ENCODE measurements at regions not wholly inside any gene's neighbourhood (a gene's known extent, or its start where the extent isn't known, plus 50 kb on each side); places are given as distances from the start of the nearest gene placed in this dataset.

DNA sequence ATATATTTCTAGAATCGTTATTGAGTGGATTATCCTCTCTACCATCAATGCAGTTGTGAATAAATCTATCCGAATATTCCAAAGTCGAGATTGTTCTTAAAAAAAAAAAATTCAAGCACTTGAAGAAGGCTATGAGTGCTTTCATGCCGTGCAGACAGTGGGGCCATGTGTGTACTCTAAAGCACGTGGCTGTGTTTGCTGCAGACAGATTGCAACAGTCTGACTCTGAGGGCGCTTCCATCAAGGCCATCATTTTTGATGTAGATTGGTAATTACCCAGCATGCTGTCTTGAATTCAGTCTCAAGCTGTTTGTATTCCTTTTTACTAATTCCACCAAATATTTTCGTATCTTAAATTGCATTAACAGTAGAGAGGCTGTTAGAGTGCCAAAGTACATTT, 325.9 kb upstream of the LINC00305 start:
- Histone ChIP-seq H3K4me1 (no peaks in the 10 kb centered on the region), H3K27me3 (no peaks in the 10 kb centered on the region), H3K27ac (no peak overlapping the region), H3K36me3 (no peaks in the 10 kb centered on the region), H3K9me3 (no peaks in the 10 kb centered on the region), H3K4me3 (no peak overlapping the region)
- intact Hi-C loops (cut with DNase I; ENCODE audit: low total_unique reads): no loop called here
- no peak for DNase-seq (ENCODE audit: low spot score in 2 of 2)
- TF ChIP-seq POLR2AphosphoS5 (IDR thresholded peaks at IDR 0.05) (no peak), POLR2A (IDR thresholded peaks at IDR 0.05) (no peak)

- Histone ChIP-seq H3K27me3 (no peaks in the 10 kb centered on the region), H3K4me3 (no peak overlapping the region), H3K4me1 (no peaks in the 10 kb centered on the region), H3K27ac (no peak overlapping the region), H3K9me3 (no peaks in the 10 kb centered on the region), H3K36me3 (no peaks in the 10 kb centered on the region)
- TF ChIP-seq POLR2A (IDR thresholded peaks at IDR 0.05) (no peak), POLR2AphosphoS5 (IDR thresholded peaks at IDR 0.05) (no peak), CTCF (IDR thresholded peaks at IDR 0.05) (no peak)
- intact Hi-C loops (cut with DNase I; ENCODE audit: low total_unique reads): no loop called here
- DNase-seq (ENCODE audit: low spot score in 2 of 2): no peak
Observed at GRCh38 chr18:64474255-64474654, 325.4 kb upstream of the LINC00305 start.

DNA sequence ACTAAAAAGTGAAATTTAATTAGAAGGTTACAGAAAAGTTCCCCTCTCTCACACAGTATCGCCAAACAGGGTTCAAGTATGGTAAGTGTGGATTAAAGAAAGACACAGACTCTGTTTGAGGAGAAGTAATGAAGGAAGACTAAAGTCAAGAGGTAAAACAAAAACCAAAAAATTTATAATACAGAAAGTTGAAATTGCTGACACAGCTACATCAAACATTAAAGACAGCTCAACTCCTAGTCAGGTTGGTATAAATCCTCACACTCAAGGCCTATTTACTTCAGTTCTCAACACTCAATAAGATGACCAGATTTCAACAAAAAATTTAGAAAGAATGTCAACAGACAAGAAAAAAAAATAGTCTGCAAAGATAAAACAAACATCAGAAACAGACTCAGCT, 300.5 kb upstream of the LINC00305 start:
- no peak for DNase-seq (ENCODE audit: low spot score in 2 of 2)
- no peak overlapping the region for H3K27ac ChIP-seq
- no peaks in the 10 kb centered on the region for H3K4me1 ChIP-seq
- TF ChIP-seq POLR2AphosphoS5 (IDR thresholded peaks at IDR 0.05) (no peak), POLR2A (IDR thresholded peaks at IDR 0.05) (no peak), CTCF (IDR thresholded peaks at IDR 0.05) (no peak)
- H3K27me3 ChIP-seq: no peaks in the 10 kb centered on the region
- H3K36me3 ChIP-seq: no peaks in the 10 kb centered on the region
- H3K4me3 ChIP-seq: no peak overlapping the region
- no peaks in the 10 kb centered on the region for H3K9me3 ChIP-seq
- intact Hi-C loops (cut with DNase I; ENCODE audit: low total_unique reads): no loop called here

GRCh38 chr18:64444819-64445218, 295.9 kb upstream of the LINC00305 start:
- TF ChIP-seq POLR2AphosphoS5 (IDR thresholded peaks at IDR 0.05) (no peak), CTCF (IDR thresholded peaks at IDR 0.05) (no peak), POLR2A (IDR thresholded peaks at IDR 0.05) (no peak)
- Histone ChIP-seq H3K4me3 (no peak overlapping the region), H3K4me1 (no peaks in the 10 kb centered on the region), H3K9me3 (no peaks in the 10 kb centered on the region), H3K27me3 (no peaks in the 10 kb centered on the region), H3K27ac (no peak overlapping the region), H3K36me3 (no peaks in the 10 kb centered on the region)
- no peak for DNase-seq (ENCODE audit: low spot score in 2 of 2)
- intact Hi-C loops (cut with DNase I; ENCODE audit: low total_unique reads): no loop called here

DNA sequence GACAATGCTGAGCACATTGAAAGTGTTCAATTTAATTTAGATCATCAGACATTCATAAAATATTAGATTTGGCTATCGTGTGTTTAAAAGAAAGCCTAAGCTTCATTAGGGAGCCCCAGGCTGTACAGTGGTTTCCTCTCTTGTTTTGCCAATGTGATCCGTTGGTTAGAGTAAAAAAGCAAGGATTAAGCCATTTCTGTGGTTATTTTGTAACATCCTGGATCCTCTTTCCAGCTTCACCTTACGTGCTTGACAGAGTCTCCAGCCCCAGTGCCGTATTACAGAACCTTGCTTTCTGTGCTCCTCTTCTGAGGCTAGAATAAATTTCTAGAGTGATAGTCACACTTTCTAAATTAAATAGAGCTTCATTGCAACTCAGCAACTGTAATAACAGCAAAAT, 289.3 kb upstream of the LINC00305 start:
- DNase-seq (ENCODE audit: low spot score in 2 of 2): no peak
- no peaks in the 10 kb centered on the region for H3K27me3 ChIP-seq
- no peak overlapping the region for H3K4me3 ChIP-seq
- H3K36me3 ChIP-seq: no peaks in the 10 kb centered on the region
- H3K4me1 ChIP-seq: no peaks in the 10 kb centered on the region
- H3K9me3 ChIP-seq: peaks cover 9 to 10% of the 10 kb centered on the region in 2 donors
- no peak for TF ChIP-seq CTCF (IDR thresholded peaks at IDR 0.05)
- TF ChIP-seq POLR2AphosphoS5 (IDR thresholded peaks at IDR 0.05): no peak
- no peak for TF ChIP-seq POLR2A (IDR thresholded peaks at IDR 0.05)
- intact Hi-C loops (cut with DNase I; ENCODE audit: low total_unique reads): no loop called here
- no peak overlapping the region for H3K27ac ChIP-seq

- DNase-seq (ENCODE audit: low spot score in 2 of 2): no peak
- H3K27me3 ChIP-seq: no peaks in the 10 kb centered on the region
- no peak overlapping the region for H3K4me3 ChIP-seq
- no peak overlapping the region for H3K27ac ChIP-seq
- H3K9me3 ChIP-seq: peaks cover 12 to 15% of the 10 kb centered on the region in 2 donors
- no peak for TF ChIP-seq POLR2A (IDR thresholded peaks at IDR 0.05)
- no peak for TF ChIP-seq POLR2AphosphoS5 (IDR thresholded peaks at IDR 0.05)
- TF ChIP-seq CTCF (IDR thresholded peaks at IDR 0.05): no peak
- no peaks in the 10 kb centered on the region for H3K36me3 ChIP-seq
- no peaks in the 10 kb centered on the region for H3K4me1 ChIP-seq
- intact Hi-C loops (cut with DNase I; ENCODE audit: low total_unique reads): no loop called here
Observed at GRCh38 chr18:64436111-64436510, 287.2 kb upstream of the LINC00305 start.
